ENCODE measurements at regions not wholly inside any gene's neighbourhood (a gene's known extent, or its start where the extent isn't known, plus 50 kb on each side); places are given as distances from the start of the nearest gene placed in this dataset.

- Histone ChIP-seq H3K4me1 (ENCODE audit: control insufficient read depth in 1 of 2, insufficient read depth in 2 of 2, low read length in 2 of 2) (peaks cover 4 to 6% of the 10 kb centered on the region in 2 donors), H3K27me3 (ENCODE audit: control insufficient read depth in 1 of 2, insufficient read depth in 2 of 2, low read length in 1 of 2) (no peaks in the 10 kb centered on the region), H3K9me3 (ENCODE audit: control insufficient read depth, low read length) (no peaks in the 10 kb centered on the region), H3K27ac (ENCODE audit: low read depth in 1 of 2, low read length in 2 of 2) (peak overlapping the region in 1 of 2 donors; percentile 32), H3K36me3 (ENCODE audit: control insufficient read depth in 1 of 2, insufficient read depth in 2 of 2, low read length in 1 of 2) (no peaks in the 10 kb centered on the region), H3K4me3 (ENCODE audit: low read length in 2 of 2) (no peak overlapping the region)
- intact Hi-C loops (cut with DNase I), result loop anchor here in 1 of 2 donors (5.0 kb wide), 1 partner anchor 45 kb away; no protein-coding TSS in a partner anchor
- ATAC-seq (ENCODE audit: low FRiP score) (no peak), DNase-seq (no peak)
- 43% methylated on average over 7 of the region's 7 CpGs for WGBS, 2 donors
These were observed 58.8 kb upstream of the RAI14 start for GRCh38 chr5:34597034-34598027.

GRCh38 chr5:34598177-34598794, 57.8 kb upstream of the RAI14 start:
- 44 to 55% methylated on average over 5 of the region's 5 CpGs for WGBS, 2 donors
- H3K27ac ChIP-seq (ENCODE audit: low read depth in 1 of 2, low read length in 2 of 2), result peak overlapping the region in 1 of 2 donors; percentile 17
- no peak overlapping the region for H3K4me3 ChIP-seq (ENCODE audit: low read length in 2 of 2)
- ATAC-seq (ENCODE audit: low FRiP score) (peak; percentile 83), DNase-seq (no peak)
- H3K4me1 ChIP-seq (ENCODE audit: control insufficient read depth in 1 of 2, insufficient read depth in 2 of 2, low read length in 2 of 2), result peaks cover 4 to 6% of the 10 kb centered on the region in 2 donors
- intact Hi-C loops (cut with DNase I), result loop anchor here in 1 of 2 donors (5.0 kb wide), 1 partner anchor 46 kb away; no protein-coding TSS in a partner anchor
- H3K9me3 ChIP-seq (ENCODE audit: control insufficient read depth, low read length), result no peaks in the 10 kb centered on the region
- no peaks in the 10 kb centered on the region for H3K36me3 ChIP-seq (ENCODE audit: control insufficient read depth in 1 of 2, insufficient read depth in 2 of 2, low read length in 1 of 2)
- no peaks in the 10 kb centered on the region for H3K27me3 ChIP-seq (ENCODE audit: control insufficient read depth in 1 of 2, insufficient read depth in 2 of 2, low read length in 1 of 2)

DNA sequence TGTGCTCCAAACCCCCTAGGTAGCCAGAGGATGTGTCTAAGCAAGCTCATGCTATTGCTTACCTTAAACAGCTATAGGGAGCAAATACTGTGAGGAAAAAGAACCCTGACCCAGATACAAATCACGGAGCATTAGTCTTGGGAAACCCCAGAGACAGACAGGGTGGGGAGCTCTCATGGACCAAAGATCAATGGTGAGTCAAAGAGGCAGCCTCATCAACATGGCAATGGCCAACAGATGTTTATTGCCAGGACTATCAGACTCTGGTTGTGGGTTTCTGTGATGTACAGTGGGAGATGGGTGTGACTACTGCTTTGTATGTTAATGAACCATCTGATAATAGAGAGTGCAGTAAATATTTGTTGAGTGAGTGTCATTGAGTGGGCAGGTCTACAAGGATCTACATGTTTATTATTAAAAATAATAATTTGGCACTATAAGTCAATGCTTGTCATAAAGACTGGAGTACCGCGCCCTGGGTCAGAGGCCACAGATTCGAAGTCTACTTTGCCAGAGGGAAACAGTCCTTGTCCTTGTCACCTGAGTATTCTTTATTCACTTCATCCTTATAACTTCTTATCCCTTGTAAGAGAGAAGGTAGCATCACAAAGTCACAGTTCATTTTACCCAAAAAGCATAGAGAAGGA, 56.5 kb upstream of the RAI14 start:
- intact Hi-C loops (cut with DNase I), result loop anchor here (5.0 to 10.0 kb wide), 2 partner anchors 47 to 75 kb away; no protein-coding TSS in a partner anchor
- H3K4me1 ChIP-seq (ENCODE audit: control insufficient read depth in 1 of 2, insufficient read depth in 2 of 2, low read length in 2 of 2), result peaks cover 4 to 6% of the 10 kb centered on the region in 2 donors
- ATAC-seq (ENCODE audit: low FRiP score) (no peak), DNase-seq (no peak)
- no peaks in the 10 kb centered on the region for H3K9me3 ChIP-seq (ENCODE audit: control insufficient read depth, low read length)
- no peaks in the 10 kb centered on the region for H3K36me3 ChIP-seq (ENCODE audit: control insufficient read depth in 1 of 2, insufficient read depth in 2 of 2, low read length in 1 of 2)
- no peak overlapping the region for H3K27ac ChIP-seq (ENCODE audit: low read depth in 1 of 2, low read length in 2 of 2)
- no peaks in the 10 kb centered on the region for H3K27me3 ChIP-seq (ENCODE audit: control insufficient read depth in 1 of 2, insufficient read depth in 2 of 2, low read length in 1 of 2)
- WGBS, 2 donors, result 95 to 96% methylated on average over 4 of the region's 4 CpGs
- no peak overlapping the region for H3K4me3 ChIP-seq (ENCODE audit: low read length in 2 of 2)

- no peak overlapping the region for H3K4me3 ChIP-seq (ENCODE audit: low read length in 2 of 2)
- H3K9me3 ChIP-seq (ENCODE audit: control insufficient read depth, low read length), result no peaks in the 10 kb centered on the region
- WGBS, 2 donors, result 94 to 95% methylated on average over 4 of the region's 4 CpGs
- ATAC-seq (ENCODE audit: low FRiP score), result no peak
- no peak overlapping the region for H3K27ac ChIP-seq (ENCODE audit: low read depth in 1 of 2, low read length in 2 of 2)
- peaks cover 4 to 6% of the 10 kb centered on the region in 2 donors for H3K4me1 ChIP-seq (ENCODE audit: control insufficient read depth in 1 of 2, insufficient read depth in 2 of 2, low read length in 2 of 2)
- no peak for DNase-seq
- intact Hi-C loops (cut with DNase I), result loop anchor here in 1 of 2 donors (10.0 kb wide), 1 partner anchor 75 kb away; no protein-coding TSS in a partner anchor
- no peaks in the 10 kb centered on the region for H3K36me3 ChIP-seq (ENCODE audit: control insufficient read depth in 1 of 2, insufficient read depth in 2 of 2, low read length in 1 of 2)
- no peaks in the 10 kb centered on the region for H3K27me3 ChIP-seq (ENCODE audit: control insufficient read depth in 1 of 2, insufficient read depth in 2 of 2, low read length in 1 of 2)
These were observed 56.0 kb upstream of the RAI14 start for GRCh38 chr5:34600118-34600493.

DNA sequence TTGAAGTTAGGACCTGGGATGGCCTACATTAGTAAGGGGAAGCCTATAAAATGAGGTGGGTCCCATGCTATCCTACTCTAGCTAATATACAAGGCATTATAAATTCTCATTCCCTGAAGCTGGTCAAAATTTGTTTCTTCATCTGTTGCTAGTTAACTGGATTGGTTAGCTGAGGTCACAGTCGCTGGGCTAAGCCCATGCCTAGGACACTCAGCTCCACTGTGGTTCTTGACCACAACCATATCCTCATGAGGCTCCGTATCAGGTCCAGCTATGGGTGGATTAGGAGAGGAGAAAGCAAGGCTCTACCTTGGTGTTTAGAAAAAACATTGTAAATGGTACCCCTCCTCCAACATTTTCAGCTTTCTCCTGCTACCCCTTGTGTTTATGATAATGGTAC, 52.8 kb upstream of the RAI14 start:
- ATAC-seq (ENCODE audit: low FRiP score), result no peak
- DNase-seq, result no peak
- Histone ChIP-seq H3K36me3 (ENCODE audit: control insufficient read depth in 1 of 2, insufficient read depth in 2 of 2, low read length in 1 of 2) (no peaks in the 10 kb centered on the region), H3K4me1 (ENCODE audit: control insufficient read depth in 1 of 2, insufficient read depth in 2 of 2, low read length in 2 of 2) (peaks cover 5 to 8% of the 10 kb centered on the region in 2 donors), H3K4me3 (ENCODE audit: low read length in 2 of 2) (no peak overlapping the region), H3K9me3 (ENCODE audit: control insufficient read depth, low read length) (no peaks in the 10 kb centered on the region), H3K27me3 (ENCODE audit: control insufficient read depth in 1 of 2, insufficient read depth in 2 of 2, low read length in 1 of 2) (no peaks in the 10 kb centered on the region), H3K27ac (ENCODE audit: low read depth in 1 of 2, low read length in 2 of 2) (no peak overlapping the region)
- intact Hi-C loops (cut with DNase I), result loop anchor here in 1 of 2 donors (10.0 kb wide), 1 partner anchor 79 kb away; no protein-coding TSS in a partner anchor
- WGBS, 2 donors, result 99 to 100% methylated on average over 2 of the region's 2 CpGs

- intact Hi-C loops (cut with DNase I), result loop anchor here in 1 of 2 donors (10.0 kb wide), 1 partner anchor 79 kb away; no protein-coding TSS in a partner anchor
- 83 to 88% methylated on average over 1 of the region's 1 CpG for WGBS, 2 donors
- Histone ChIP-seq H3K27me3 (ENCODE audit: control insufficient read depth in 1 of 2, insufficient read depth in 2 of 2, low read length in 1 of 2) (no peaks in the 10 kb centered on the region), H3K9me3 (ENCODE audit: control insufficient read depth, low read length) (no peaks in the 10 kb centered on the region), H3K36me3 (ENCODE audit: control insufficient read depth in 1 of 2, insufficient read depth in 2 of 2, low read length in 1 of 2) (no peaks in the 10 kb centered on the region), H3K4me1 (ENCODE audit: control insufficient read depth in 1 of 2, insufficient read depth in 2 of 2, low read length in 2 of 2) (peaks cover 6% of the 10 kb centered on the region in 2 donors), H3K27ac (ENCODE audit: low read depth in 1 of 2, low read length in 2 of 2) (no peak overlapping the region), H3K4me3 (ENCODE audit: low read length in 2 of 2) (no peak overlapping the region)
- DNase-seq (no peak), ATAC-seq (ENCODE audit: low FRiP score) (no peak)
These were observed 51.9 kb upstream of the RAI14 start for GRCh38 chr5:34604119-34604675.

DNA sequence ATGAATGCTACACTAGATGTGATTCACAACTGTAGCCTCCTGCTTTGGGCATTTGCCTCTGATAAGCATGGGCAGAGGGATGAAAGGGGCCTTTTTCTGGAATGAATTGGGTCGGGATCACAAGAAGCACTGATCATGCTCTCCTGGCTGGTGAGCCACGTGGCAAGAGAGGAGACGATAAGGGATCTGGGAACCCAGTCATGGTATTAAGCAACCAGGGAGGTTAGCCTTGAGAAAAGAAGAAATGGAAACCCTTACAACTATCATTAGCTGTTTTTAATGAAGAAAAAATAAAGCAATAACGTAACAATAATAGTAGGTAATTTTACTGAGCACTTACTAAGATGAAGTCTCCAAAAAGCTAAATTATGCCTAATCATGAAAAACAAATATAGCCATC, 50.0 kb upstream of the RAI14 start:
- Histone ChIP-seq H3K36me3 (ENCODE audit: control insufficient read depth in 1 of 2, insufficient read depth in 2 of 2, low read length in 1 of 2) (no peaks in the 10 kb centered on the region), H3K4me3 (ENCODE audit: low read length in 2 of 2) (no peak overlapping the region), H3K27me3 (ENCODE audit: control insufficient read depth in 1 of 2, insufficient read depth in 2 of 2, low read length in 1 of 2) (no peaks in the 10 kb centered on the region), H3K4me1 (ENCODE audit: control insufficient read depth in 1 of 2, insufficient read depth in 2 of 2, low read length in 2 of 2) (peaks cover 3 to 9% of the 10 kb centered on the region in 2 donors), H3K9me3 (ENCODE audit: control insufficient read depth, low read length) (no peaks in the 10 kb centered on the region), H3K27ac (ENCODE audit: low read depth in 1 of 2, low read length in 2 of 2) (no peak overlapping the region)
- 90 to 91% methylated on average over 4 of the region's 4 CpGs for WGBS, 2 donors
- intact Hi-C loops (cut with DNase I), result loop anchor here (5.0 to 10.0 kb wide), 3 partner anchors 51 to 81 kb away; partner anchors contain the start of gene RAI14 (in 1 of the 2)
- DNase-seq, result no peak
- ATAC-seq (ENCODE audit: low FRiP score), result no peak
